NCI-H748 (cell line): ENCODE measurements at regions not wholly inside any gene's neighbourhood (a gene's known extent, or its start where the extent isn't known, plus 50 kb on each side); places are given as distances from the start of the nearest gene placed in this dataset.
A peak's percentile ranks its signal among the peaks of the same experiment; 100 is the strongest.

Experiments used
- DNase-seq: peaks from one replicate; lab custom pipeline; 2025; ENCODE audit not compliant: unreplicated experiment; lab: John Stamatoyannopoulos, UW

DNA sequence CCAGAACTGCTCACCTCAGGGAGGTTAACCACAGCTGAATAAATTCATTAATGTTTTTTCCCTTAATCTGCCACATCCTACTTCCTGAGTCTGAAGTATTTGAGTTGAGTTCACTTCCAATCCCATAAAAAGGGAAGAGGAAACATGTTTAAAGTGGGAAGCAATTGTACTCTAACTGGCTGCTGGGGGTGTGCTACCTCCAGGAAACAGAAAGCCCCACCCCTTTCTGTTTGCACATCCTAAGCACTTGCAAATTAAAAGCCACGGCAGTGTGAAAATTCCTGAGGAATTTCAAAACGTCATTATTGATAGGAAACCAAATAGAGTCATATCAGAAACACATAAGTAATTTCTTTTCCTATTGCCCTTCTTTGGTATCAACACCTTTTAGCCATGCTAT, 307.0 kb upstream of the NR5A2 start:
- DNase-seq = no peak

DNA sequence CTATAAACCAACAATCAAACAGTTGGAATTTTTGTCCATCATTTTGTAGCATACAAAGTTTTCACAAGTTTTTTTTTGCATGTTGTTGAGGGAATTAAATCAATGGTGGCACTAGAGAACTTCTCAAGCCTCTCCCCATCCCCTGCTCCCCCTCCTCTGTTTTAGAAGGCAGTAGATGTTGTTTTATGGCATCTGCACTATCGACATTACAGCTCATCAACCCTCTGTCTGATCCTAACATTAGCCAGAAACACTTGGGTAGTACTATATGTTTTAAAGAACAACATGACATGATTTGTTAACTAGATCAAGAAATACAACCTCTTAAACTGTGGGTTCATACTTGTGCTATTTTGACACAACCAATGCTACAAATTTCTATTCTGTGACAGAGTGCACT, 306.5 kb upstream of the NR5A2 start:
- DNase-seq = no peak

- DNase-seq = no peak
These were observed 304.1 kb upstream of the NR5A2 start for GRCh38 chr1:199723250-199723956.

- DNase-seq = no peak
These were observed 303.5 kb upstream of the NR5A2 start for GRCh38 chr1:199724049-199724448.

- DNase-seq = no peak
These were observed 302.4 kb upstream of the NR5A2 start for GRCh38 chr1:199725002-199725565.

- no peak for DNase-seq
These were observed 299.8 kb upstream of the NR5A2 start for GRCh38 chr1:199727682-199728081.

- DNase-seq = no peak
These were observed 299.2 kb upstream of the NR5A2 start for GRCh38 chr1:199728345-199728744.

DNA sequence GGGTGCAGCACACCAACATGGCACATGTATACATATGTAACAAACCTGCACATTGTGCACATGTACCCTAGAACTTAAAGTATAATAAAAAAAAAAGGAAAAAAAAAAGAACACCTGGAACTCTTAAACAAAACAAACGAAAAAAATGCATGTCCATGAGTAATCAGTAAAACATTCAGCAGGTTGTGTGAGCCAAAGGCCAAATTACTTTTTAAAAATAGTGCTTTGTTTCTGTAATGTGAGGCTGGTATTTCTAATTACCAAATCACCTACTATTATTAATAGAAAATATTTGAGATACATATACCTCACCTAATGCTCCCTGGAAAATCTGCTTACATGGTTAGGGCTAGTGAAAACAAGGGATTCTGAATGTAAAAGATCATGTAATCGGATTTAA, 294.4 kb upstream of the NR5A2 start:
- no peak for DNase-seq

DNA sequence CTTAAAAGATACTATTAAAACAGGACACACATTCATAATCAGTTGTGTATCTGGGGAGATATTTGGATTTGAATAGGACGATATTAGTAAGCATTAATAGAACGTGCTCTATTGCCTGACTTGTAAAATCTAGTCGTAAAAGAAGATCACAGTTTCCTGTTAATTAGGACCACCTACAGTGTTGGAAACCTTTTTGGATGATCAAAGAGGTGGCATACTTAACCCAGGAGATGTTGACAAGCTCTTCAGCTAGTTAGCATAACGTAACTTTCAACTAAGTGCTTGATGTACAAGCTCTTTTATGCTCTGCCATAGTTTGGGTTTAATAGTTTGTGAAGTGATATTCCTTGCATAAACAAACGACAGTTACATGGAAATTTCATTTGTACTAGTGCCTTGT, 293.3 kb upstream of the NR5A2 start:
- DNase-seq = peak; percentile 41

DNA sequence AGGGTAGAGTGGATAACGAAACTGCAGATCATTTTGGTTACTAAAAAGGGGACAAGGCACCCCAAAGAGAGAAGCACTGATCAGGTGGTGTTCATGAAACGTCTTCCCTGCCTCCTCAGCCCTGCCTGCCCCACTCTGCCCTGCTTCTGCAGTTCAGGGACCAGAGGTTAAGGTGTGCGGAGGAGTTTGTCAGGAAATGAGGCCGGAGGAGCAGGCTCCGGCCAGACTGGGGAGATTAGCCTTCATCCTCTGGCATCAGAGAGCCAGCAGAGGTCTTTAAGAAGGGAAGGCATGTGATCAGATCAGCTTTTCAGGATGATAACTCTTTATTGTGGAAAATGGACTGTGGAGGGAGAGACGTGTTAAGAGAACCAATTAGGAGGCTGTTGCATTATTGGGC, 291.9 kb upstream of the NR5A2 start:
- DNase-seq = no peak

DNA sequence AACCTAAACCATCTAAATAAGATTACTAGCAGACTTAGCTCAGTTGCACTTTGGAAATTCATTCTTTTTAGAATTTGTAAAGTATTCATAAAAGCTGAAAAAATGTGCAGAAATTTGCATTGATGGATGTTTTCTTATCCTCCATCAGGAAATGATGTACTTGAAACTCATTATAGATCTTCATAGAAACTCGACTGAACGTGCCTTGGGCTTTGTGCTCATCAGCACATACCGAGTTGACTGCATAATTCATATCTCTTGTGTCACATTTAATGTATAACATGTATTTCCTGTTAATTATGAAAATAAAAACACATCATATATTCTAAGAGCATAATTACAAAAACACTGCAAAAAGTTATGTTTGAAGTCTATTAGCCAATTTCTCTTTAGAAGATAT, 290.9 kb upstream of the NR5A2 start:
- DNase-seq = no peak

GRCh38 chr1:199741586-199741985, 285.9 kb upstream of the NR5A2 start:
- DNase-seq = no peak

GRCh38 chr1:199742547-199742946, 285.0 kb upstream of the NR5A2 start:
- no peak for DNase-seq

DNA sequence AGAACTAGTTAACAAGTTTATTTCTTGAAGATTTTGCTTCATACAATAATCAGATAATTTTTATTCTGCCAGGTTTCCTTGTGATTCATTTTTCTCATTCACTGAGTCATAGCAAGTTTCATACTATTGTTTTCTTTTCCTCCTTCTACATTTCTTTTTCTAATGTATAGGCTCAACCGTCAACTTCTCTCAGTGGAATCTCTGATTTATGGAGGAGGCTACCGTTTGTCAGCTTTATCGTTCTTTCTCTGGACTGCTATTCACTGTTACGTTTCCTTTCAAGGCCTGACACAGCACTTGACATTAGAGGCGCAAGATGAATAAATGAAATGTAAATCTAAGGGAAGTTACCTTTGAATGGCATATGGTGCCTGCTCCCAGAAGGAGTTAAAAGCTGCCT, 284.3 kb upstream of the NR5A2 start:
- no peak for DNase-seq

DNA sequence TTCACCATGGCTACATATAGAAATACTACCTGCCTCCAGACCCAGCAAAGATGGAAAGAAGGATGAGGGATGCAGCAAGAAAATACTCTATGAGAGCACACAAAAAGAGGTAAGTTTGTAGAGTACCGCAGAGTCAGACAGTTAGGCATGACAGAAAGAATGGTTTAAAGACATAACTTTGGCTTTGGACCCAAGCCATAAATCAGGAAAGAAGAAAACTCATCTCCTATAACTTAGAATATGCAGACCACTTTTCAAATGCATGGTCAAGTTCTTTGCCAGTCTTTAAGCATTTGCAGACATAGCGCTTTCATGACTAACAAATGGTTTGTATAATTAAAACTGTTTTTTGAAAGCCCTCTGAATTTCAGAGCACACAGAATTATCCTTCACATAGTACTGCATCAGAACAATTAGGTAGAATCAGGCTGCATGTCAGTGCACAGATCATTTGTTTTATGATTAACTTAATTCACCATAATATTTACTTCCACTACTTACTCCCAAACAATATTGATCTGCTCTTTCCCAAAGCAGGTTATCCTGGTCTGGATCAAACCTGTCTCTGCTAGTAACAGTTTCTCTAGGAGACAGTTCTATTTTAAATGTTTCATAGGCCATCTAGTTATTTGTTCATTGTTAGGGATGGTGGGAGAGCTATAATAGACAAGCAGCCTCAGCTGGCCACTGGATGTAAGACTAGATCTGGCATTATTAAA, 280.7 kb upstream of the NR5A2 start:
- DNase-seq = peak; percentile 1

DNA sequence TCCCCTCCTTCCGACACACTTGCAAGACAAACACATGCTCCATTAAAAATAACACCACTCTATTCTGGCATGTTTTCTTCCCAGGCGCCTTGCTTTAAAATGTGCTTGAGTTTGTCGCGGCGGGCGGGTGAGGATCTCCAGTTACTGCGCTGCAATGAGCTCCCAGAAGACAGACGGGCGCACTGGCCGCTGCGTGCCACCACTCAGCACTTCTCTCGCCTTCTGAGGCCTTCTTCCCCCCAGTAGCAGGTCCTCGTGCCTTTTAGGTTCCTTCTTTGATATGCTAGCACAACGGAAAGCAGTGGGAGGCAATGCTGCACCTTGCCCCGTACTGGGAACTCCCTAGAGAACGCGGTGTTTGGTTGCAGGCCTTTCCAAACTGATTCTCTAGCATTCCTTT, 279.5 kb upstream of the NR5A2 start:
- no peak for DNase-seq

- no peak for DNase-seq
These were observed 276.0 kb upstream of the NR5A2 start for GRCh38 chr1:199751506-199751905.

- DNase-seq = no peak
These were observed 275.4 kb upstream of the NR5A2 start for GRCh38 chr1:199751962-199752687.

GRCh38 chr1:199752688-199753027, 274.9 kb upstream of the NR5A2 start:
- DNase-seq = no peak

- DNase-seq = no peak
These were observed 274.0 kb upstream of the NR5A2 start for GRCh38 chr1:199753513-199753912.

- peak; percentile 9 for DNase-seq
These were observed 271.4 kb upstream of the NR5A2 start for GRCh38 chr1:199756066-199756465.
